Activated B cell treated with CpG ODN at 0.5 μM for 24 hours (primary cell): ENCODE measurements at regions not wholly inside any gene's neighbourhood (a gene's known extent, or its start where the extent isn't known, plus 50 kb on each side); places are given as distances from the start of the nearest gene placed in this dataset.

Experiments used
- ATAC-seq: fragments of 200-7000 bp; cut with Tn5 transposase; one replicate; pipeline ENCODE4 v1.10.0; 2021; ENCODE audit warnings: low read depth, mild to moderate bottlenecking, moderate library complexity
- CTCF ChIA-PET: fragments of 350-600 bp; sonication (Branson Sonifier 250); formaldehyde crosslinking; loops from one replicate; lab custom pipeline; 2021; ENCODE audit warnings: antibody characterized with exemption; lab: Charles Lee
- POLR2A ChIA-PET: fragments of 350-600 bp; sonication (Branson Sonifier 250); formaldehyde crosslinking; loops from one replicate; lab custom pipeline; 2021; ENCODE audit warnings: antibody characterized with exemption; lab: Charles Lee
- DNase-seq: peaks from one replicate; pipeline ENCODE4 v3.0.0; 2022
- H3K27ac Mint-ChIP-seq: one replicate; pipeline ENCODE4 v1.8.0; 2020; ENCODE audit warnings: mixed read lengths
- H3K27me3 Mint-ChIP-seq: one replicate; pipeline ENCODE4 v1.8.0; 2021; ENCODE audit warnings: mixed read lengths
- H3K36me3 Mint-ChIP-seq: one replicate; pipeline ENCODE4 v1.8.0; 2021; ENCODE audit warnings: low read depth, mixed read lengths
- H3K4me1 Mint-ChIP-seq: one replicate; pipeline ENCODE4 v1.8.0; 2021; ENCODE audit warnings: mixed read lengths
- H3K4me3 Mint-ChIP-seq: one replicate; pipeline ENCODE4 v1.8.0; 2020; ENCODE audit warnings: mild to moderate bottlenecking, mixed read lengths
- H3K9me3 Mint-ChIP-seq: one replicate; pipeline ENCODE4 v1.8.0; 2020; ENCODE audit warnings: mixed read lengths
- CTCF ChIP-seq: fragments of 200-600 bp; IDR thresholded peaks from one replicate; pipeline ENCODE4 v1.8.0; 2022; ENCODE audit warnings: antibody characterized with exemption, mild to moderate bottlenecking
- intact Hi-C: fragments of 100-400 bp; cut with micrococcal nuclease; formaldehyde crosslinking; loops from one replicate; pipeline ENCODE4 v1.15.1; 2024

DNA sequence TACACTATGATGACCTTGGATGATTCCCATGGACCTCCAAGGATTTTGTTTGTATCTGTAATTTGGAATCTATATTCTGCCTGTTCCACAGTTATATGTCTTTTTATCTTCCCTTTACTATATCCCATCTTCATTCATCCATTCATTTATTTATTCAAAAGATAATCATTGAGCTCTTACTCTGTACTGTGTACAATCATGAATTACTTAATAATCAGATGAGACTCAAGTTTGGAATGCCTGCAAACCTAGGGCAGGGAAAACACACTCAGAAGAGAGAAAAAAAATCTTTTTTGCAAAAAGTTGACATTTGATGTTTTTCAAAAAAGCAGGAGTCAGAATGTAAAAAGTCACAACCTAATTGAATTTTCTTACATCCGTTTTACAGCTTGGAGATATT lies 170.2 kb upstream of the GNAI1 start:
- ChIA-PET POLR2A (no interaction called here), CTCF (no interaction called here)
- H3K27me3 Mint-ChIP-seq = no peaks in the 10 kb centered on the region
- intact Hi-C loops = no loop called here
- H3K9me3 Mint-ChIP-seq = no peaks in the 10 kb centered on the region
- ATAC-seq (no peak), DNase-seq (no peak)
- no peak overlapping the region for H3K4me3 Mint-ChIP-seq
- no peak for TF ChIP-seq CTCF
- no peaks in the 10 kb centered on the region for H3K36me3 Mint-ChIP-seq
- no peak overlapping the region for H3K27ac Mint-ChIP-seq
- H3K4me1 Mint-ChIP-seq = no peaks in the 10 kb centered on the region

GRCh38 chr7:79953130-79953529 lies 181.5 kb upstream of the GNAI1 start:
- ATAC-seq = no peak
- no peak for TF ChIP-seq CTCF
- DNase-seq = no peak
- H3K9me3 Mint-ChIP-seq = peaks cover 3% of the 10 kb centered on the region
- H3K4me1 Mint-ChIP-seq = no peaks in the 10 kb centered on the region
- H3K27me3 Mint-ChIP-seq = no peaks in the 10 kb centered on the region
- H3K4me3 Mint-ChIP-seq = no peak overlapping the region
- no peak overlapping the region for H3K27ac Mint-ChIP-seq
- CTCF ChIA-PET = no interaction called here
- intact Hi-C loops = no loop called here
- H3K36me3 Mint-ChIP-seq = no peaks in the 10 kb centered on the region
- POLR2A ChIA-PET = no interaction called here

GRCh38 chr7:79952399-79952798 lies 182.2 kb upstream of the GNAI1 start:
- ChIA-PET POLR2A (no interaction called here), CTCF (no interaction called here)
- no peak for TF ChIP-seq CTCF
- H3K27me3 Mint-ChIP-seq = no peaks in the 10 kb centered on the region
- H3K4me1 Mint-ChIP-seq = no peaks in the 10 kb centered on the region
- intact Hi-C loops = no loop called here
- DNase-seq (no peak), ATAC-seq (no peak)
- H3K27ac Mint-ChIP-seq = no peak overlapping the region
- no peak overlapping the region for H3K4me3 Mint-ChIP-seq
- peaks cover 4% of the 10 kb centered on the region for H3K9me3 Mint-ChIP-seq
- no peaks in the 10 kb centered on the region for H3K36me3 Mint-ChIP-seq

GRCh38 chr7:79951415-79951814 lies 183.2 kb upstream of the GNAI1 start:
- Mint-ChIP-seq H3K36me3 (no peaks in the 10 kb centered on the region), H3K27me3 (no peaks in the 10 kb centered on the region), H3K4me3 (no peak overlapping the region), H3K4me1 (no peaks in the 10 kb centered on the region), H3K9me3 (peaks cover 5% of the 10 kb centered on the region), H3K27ac (no peak overlapping the region)
- no peak for ATAC-seq
- intact Hi-C loops = no loop called here
- DNase-seq = no peak
- no peak for TF ChIP-seq CTCF
- CTCF ChIA-PET = no interaction called here
- POLR2A ChIA-PET = no interaction called here

- Mint-ChIP-seq H3K36me3 (no peaks in the 10 kb centered on the region), H3K9me3 (peaks cover 5% of the 10 kb centered on the region), H3K4me1 (no peaks in the 10 kb centered on the region), H3K27me3 (no peaks in the 10 kb centered on the region), H3K27ac (no peak overlapping the region), H3K4me3 (no peak overlapping the region)
- ATAC-seq (no peak), DNase-seq (no peak)
- CTCF ChIA-PET = no interaction called here
- POLR2A ChIA-PET = no interaction called here
- TF ChIP-seq CTCF = no peak
- intact Hi-C loops = no loop called here
Observed at GRCh38 chr7:79949778-79950177, 184.9 kb upstream of the GNAI1 start.
